ENCODE measurements at regions not wholly inside any gene's neighbourhood (a gene's known extent, or its start where the extent isn't known, plus 50 kb on each side); places are given as distances from the start of the nearest gene placed in this dataset.
"Not testable (repeated sequence)": the region's sequence is repeated elsewhere in the genome, so short reads cannot be mapped to it uniquely, and the experiment has no call there.

DNA sequence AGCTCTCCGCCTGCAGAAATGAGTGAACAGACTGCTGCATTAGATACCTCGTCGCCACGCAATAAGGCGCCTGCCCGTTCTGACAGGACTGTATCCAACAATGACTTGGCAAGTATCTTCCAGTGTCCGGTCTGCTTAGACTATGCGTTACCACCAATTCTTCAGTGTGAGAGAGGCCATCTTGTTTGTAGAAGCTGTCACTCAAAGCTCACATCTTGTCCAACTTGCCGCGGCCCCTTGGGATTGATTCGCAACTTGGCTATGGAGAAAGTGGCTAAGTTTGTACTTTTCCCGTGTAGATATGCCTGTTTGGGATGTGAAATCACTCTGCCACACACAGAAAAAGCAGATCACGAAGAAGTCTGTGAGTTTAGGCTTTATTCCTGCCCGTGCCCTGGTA, 172.0 kb upstream of the MAGEB16 start:
- no peak overlapping the region for H3K27ac ChIP-seq
- TF ChIP-seq, protein P1, sequence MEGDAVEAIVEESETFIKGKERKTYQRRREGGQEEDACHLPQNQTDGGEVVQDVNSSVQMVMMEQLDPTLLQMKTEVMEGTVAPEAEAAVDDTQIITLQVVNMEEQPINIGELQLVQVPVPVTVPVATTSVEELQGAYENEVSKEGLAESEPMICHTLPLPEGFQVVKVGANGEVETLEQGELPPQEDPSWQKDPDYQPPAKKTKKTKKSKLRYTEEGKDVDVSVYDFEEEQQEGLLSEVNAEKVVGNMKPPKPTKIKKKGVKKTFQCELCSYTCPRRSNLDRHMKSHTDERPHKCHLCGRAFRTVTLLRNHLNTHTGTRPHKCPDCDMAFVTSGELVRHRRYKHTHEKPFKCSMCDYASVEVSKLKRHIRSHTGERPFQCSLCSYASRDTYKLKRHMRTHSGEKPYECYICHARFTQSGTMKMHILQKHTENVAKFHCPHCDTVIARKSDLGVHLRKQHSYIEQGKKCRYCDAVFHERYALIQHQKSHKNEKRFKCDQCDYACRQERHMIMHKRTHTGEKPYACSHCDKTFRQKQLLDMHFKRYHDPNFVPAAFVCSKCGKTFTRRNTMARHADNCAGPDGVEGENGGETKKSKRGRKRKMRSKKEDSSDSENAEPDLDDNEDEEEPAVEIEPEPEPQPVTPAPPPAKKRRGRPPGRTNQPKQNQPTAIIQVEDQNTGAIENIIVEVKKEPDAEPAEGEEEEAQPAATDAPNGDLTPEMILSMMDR (conservative IDR thresholded peaks at IDR 0.05), result no peak
- TF ChIP-seq ZFX (IDR thresholded peaks at IDR 0.05), result no peak

DNA sequence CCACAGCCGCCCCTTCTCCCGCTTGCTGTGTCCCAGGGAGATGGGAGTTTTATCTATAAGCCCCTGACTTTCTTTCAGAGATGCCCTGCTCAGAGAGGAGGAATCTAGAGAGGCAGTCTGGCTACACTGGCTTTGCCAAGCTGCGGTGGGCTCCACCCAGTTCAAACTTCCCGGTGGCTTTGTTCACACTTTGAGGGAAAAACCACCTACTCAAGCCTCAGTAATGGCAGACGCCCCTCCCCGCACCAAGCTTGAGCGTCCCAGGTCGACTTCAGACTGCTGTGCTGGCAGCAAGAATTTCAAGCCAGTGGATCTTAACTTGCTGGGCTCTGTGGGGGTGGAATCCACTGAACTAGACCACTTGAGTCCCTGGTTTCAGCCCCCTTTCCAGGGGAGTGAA, 162.2 kb upstream of the MAGEB16 start:
- H3K27ac ChIP-seq, result not testable (repeated sequence)

DNA sequence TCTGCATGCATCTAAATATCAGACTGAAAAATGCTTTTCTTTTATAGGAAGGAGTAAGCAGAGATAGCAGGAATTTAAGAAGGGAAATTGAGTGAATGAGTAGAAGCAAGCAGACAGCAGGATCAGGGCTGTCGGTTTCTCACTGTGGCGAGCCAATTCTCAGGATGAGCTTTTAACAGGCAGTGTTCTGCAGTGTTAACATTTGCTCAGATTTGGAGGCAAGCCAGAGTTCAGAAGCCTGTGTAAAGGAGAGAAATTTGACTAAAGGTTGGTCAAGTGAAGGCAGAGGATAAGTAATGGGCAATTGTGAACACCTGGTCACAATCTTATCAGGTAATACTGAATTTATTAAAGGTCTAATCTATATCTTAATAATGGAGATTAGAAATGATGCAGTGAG, 133.3 kb upstream of the MAGEB16 start:
- no peak overlapping the region for H3K27ac ChIP-seq
- TF ChIP-seq, protein P1 (conservative IDR thresholded peaks at IDR 0.05), result no peak
- TF ChIP-seq ZFX (IDR thresholded peaks at IDR 0.05), result no peak

DNA sequence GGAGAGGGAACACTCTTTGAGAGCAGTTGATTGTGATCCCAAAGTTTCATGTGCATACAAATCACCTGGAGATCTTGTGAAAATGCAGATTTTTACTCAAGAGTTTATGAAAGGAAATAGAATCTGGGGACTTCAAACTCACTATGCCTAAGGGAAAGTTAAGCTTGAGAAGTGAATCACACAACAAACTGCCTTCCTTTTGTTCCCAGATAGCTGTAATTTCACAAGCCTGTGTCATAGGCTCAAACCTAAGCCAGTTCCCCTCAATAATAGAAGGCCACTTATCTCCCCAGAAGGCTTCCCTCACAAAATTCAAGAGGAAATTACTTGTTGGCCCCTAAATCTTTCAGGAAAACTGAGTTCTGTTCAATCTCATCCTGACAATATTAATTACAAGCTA, 132.8 kb upstream of the MAGEB16 start:
- TF ChIP-seq, protein P1 (conservative IDR thresholded peaks at IDR 0.05), result no peak
- no peak for TF ChIP-seq ZFX (IDR thresholded peaks at IDR 0.05)
- H3K27ac ChIP-seq, result no peak overlapping the region

DNA sequence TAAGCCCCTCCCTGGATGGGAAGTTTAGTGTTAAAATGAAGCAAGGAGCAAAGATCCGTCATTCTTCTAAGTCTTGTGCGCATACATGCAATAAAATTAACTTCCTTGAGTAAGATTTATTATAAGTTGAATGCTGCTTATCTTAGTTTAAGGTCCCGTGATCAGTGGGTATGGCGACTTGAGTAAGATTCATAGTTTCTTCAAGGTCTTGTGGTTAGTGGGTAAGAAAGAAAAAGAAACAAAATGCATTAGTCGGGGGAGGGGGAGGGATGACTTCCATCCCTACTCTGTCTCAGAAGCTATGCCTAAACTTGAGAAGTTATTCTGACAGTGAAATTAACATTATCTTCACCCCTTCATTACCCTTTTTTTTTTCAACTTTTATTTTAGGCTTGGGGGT, 127.3 kb upstream of the MAGEB16 start:
- TF ChIP-seq, protein P1 (conservative IDR thresholded peaks at IDR 0.05), result no peak
- no peak for TF ChIP-seq ZFX (IDR thresholded peaks at IDR 0.05)
- no peak overlapping the region for H3K27ac ChIP-seq

DNA sequence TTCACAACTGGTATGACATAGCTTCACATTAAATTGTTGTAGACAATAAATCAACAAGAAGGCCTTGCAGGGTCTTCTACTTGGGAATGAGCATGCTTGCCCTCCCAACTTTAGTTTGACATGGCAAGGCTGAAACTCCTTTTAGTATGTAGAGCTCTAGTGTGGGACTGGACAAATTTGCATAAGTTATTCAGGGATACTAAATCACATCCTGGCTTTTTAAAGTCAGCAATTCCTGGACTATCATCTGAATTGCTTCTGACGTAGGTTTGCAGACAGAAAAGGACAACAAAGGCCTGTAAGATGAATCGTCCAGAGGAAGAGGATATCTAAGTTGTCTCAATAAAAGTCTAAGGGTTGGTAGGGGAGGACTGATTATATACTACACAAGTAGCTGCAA, 123.0 kb upstream of the MAGEB16 start:
- H3K27ac ChIP-seq, result no peak overlapping the region
- TF ChIP-seq ZFX (IDR thresholded peaks at IDR 0.05), result no peak
- TF ChIP-seq, protein P1 (conservative IDR thresholded peaks at IDR 0.05), result no peak

DNA sequence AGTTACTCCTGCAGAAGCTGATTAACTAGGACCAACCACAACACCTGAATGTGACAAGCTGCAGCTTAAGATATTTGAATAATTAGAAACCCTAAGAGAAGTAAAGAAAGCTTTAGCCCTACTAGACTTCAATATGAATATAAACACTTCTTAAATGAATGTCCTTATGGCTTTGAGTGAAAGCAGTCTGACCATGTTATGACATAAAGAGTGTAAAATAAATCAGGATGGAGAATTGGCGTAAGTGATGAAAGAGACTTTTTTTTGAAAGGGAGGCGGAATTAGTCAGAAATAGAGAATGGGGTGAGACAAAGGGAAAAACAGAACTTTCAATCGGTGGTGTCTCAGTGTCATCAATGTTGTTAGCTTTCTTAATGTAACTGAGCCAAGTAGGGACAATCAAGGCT, 117.2 kb upstream of the MAGEB16 start:
- TF ChIP-seq, protein P1 (conservative IDR thresholded peaks at IDR 0.05), result no peak
- no peak for TF ChIP-seq ZFX (IDR thresholded peaks at IDR 0.05)
- H3K27ac ChIP-seq, result no peak overlapping the region

DNA sequence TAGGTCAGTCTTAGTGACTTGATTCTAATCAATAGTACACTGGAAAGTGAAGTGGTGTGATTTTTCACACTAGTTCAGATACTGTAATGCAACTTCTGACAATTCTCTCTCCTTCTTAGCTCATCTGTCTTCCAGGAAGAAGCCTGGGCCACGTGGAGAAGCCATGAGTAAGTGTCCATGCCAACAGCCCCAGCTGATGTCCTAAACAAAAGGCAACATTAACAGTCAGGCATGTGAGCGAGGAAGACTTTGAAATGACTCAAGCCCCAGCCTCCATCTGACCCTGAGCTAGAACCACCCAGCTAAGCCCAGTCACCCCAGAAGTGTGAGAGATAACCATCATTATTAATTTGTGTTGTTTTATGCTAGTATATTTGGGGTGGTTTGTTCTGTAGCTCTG, 115.7 kb upstream of the MAGEB16 start:
- no peak overlapping the region for H3K27ac ChIP-seq
- TF ChIP-seq, protein P1 (conservative IDR thresholded peaks at IDR 0.05), result no peak
- no peak for TF ChIP-seq ZFX (IDR thresholded peaks at IDR 0.05)

Measured in C4-2B (cell line).